Heart left ventricle (tissue), 16 donors: ENCODE measurements at regions not wholly inside any gene's neighbourhood (a gene's known extent, or its start where the extent isn't known, plus 50 kb on each side); places are given as distances from the start of the nearest gene placed in this dataset.

Experiments
- ATAC-seq, 4 donors: fragments of 200-7000 bp; cut with Tn5 transposase; one replicate each; pipeline ENCODE4 v1.9.1; 2020 to 2022; ENCODE audit warnings: moderate library complexity in 4 of 4, mild to moderate bottlenecking in 3 of 4, moderate number of reproducible peaks in 1 of 4
- DNase-seq, 5 donors: peaks; one replicate each; pipeline ENCODE4 v3.0.0-alpha.2; 2020
- H3K27ac ChIP-seq, 12 donors: fragments of 200-600 bp; sonication (generic) in 4 of 12; one replicate each; pipeline versions ENCODE4 v1.5.0 to v1.8.0; 2016 to 2022; ENCODE audit warnings: mild to moderate bottlenecking in 2 of 12
- H3K27me3 ChIP-seq, 9 donors: fragments of 200-600 bp; sonication (generic) in 2 of 9; one replicate each; pipeline versions ENCODE4 v1.5.1 to v1.8.0; 2016 to 2022; ENCODE audit warnings: mild to moderate bottlenecking in 3 of 9
- H3K36me3 ChIP-seq, 9 donors: fragments of 200-600 bp; sonication (generic) in 2 of 9; one replicate each; pipeline versions ENCODE4 v1.5.0 to v1.8.0; 2018 to 2022; ENCODE audit warnings: mild to moderate bottlenecking in 2 of 9
- H3K4me1 ChIP-seq, 12 donors: fragments of 200-600 bp; sonication (generic) in 4 of 12; one replicate each; pipeline versions ENCODE4 v1.5.0 to v1.8.0; 2016 to 2022; ENCODE audit warnings: mild to moderate bottlenecking in 3 of 12
- H3K4me3 ChIP-seq, 12 donors: fragments of 200-600 bp; sonication (generic) in 4 of 12; one replicate each; pipeline versions ENCODE4 v1.5.0 to v1.8.0; 2017 to 2022; ENCODE audit warnings: mild to moderate bottlenecking in 9 of 12, moderate library complexity in 4 of 12
- H3K9me3 ChIP-seq, 12 donors: fragments of 200-600 bp; sonication (generic) in 4 of 12; one replicate each; pipeline versions ENCODE4 v1.5.0 to v1.8.0; 2016 to 2022; ENCODE audit warnings: mild to moderate bottlenecking in 1 of 12
- CTCF ChIP-seq, 12 donors: fragments of 200-600 bp; sonication (generic) in 4 of 12; IDR thresholded peaks; one replicate each; pipeline versions ENCODE4 v1.5.0 to v1.8.0; 2018 to 2022; ENCODE audit warnings: antibody characterized with exemption in 12 of 12, mild to moderate bottlenecking in 5 of 12
- POLR2A ChIP-seq, 2 donors: fragments of 450-650 bp; IDR thresholded peaks; one replicate each; pipeline ENCODE4 v1.6.1; 2017; ENCODE audit warnings: antibody characterized with exemption in 2 of 2, mild to moderate bottlenecking in 2 of 2, moderate library complexity in 2 of 2
- WGBS, 4 donors: extraction: QIAGEN DNeasy Blood & Tissue Kit in 2 of 4; methylation state at CpG; one replicate each; pipeline versions ENCODE4 v1.1.5 to v1.1.7; 2013 to 2018; 5-methylcytosine and 5-hydroxymethylcytosine counted together
- intact Hi-C, 10 donors: fragments of 100-400 bp; cut with DNase I; formaldehyde crosslinking; loops; one replicate each; pipeline versions ENCODE4 v1.11.1 to v1.14.2; 2022
- donor health status: ischemic (EF 13 %, LVEDD 7.1; RV severe dilation, severe dysfunction).
- donor health status: healthy with polysubstance abuse.
- donor health status: DM: no; HTN: yes; CAD: no.
- donor health status: DM: no; HTN: no; CAD: no.
- donor health status: ischemic (EF 25% LVEDD 6.9; RV normal size, moderate dysfunction).
- donor health status: ischemic (EF 25% LVEDD 5.7; RV mildly dilated, moderate dysfunction).
- donor health status: healthy.
- donor health status: DM: yes; HTN: yes; CAD: no.
- donor health status: ischemic (EF 35%, LVEDD 5.7; RV mildly dilated, moderate dysfunction).
- donor health status: nonischemic (EF 11% LVEDD 7.7; RV severe dilation, severe dysfunction).
- donor health status: DM: yes; HTN: yes; CAD: no.
- donor health status: PGD.
- donor health status: ischemic (EF 29% LVEDD 5.4; RV normal size, mild dysfunction).
- donor health status: nonischemic (EF 23%, LVEDD 6.1; RV moderate dilation, normal function).

GRCh38 chr7:131858611-131859010 lies 302.2 kb upstream of the PODXL start:
- intact Hi-C loops = no loop called here
- no peak for DNase-seq
- Histone ChIP-seq H3K4me1 (peaks cover 0 to 4% (median 0%) of the 10 kb centered on the region in 12 donors), H3K9me3 (peaks cover 0 to 17% (median 2%) of the 10 kb centered on the region in 12 donors), H3K27me3 (no peaks in the 10 kb centered on the region), H3K36me3 (no peaks in the 10 kb centered on the region), H3K4me3 (no peak overlapping the region), H3K27ac (no peak overlapping the region)
- no peak for TF ChIP-seq POLR2A (IDR thresholded peaks at IDR 0.05)
- no peak for TF ChIP-seq CTCF (IDR thresholded peaks at IDR 0.05)
- ATAC-seq = no peak
- WGBS, 4 donors = 40 to 56% (median 51%) methylated on average over 2 of the region's 2 CpGs

GRCh38 chr7:131849472-131849871 lies 293.0 kb upstream of the PODXL start:
- Histone ChIP-seq H3K36me3 (no peaks in the 10 kb centered on the region), H3K27ac (no peak overlapping the region), H3K4me1 (no peaks in the 10 kb centered on the region), H3K4me3 (no peak overlapping the region), H3K9me3 (peaks cover 0 to 17% (median 1%) of the 10 kb centered on the region in 12 donors), H3K27me3 (peaks cover 0 to 37% (median 4%) of the 10 kb centered on the region in 9 donors)
- TF ChIP-seq POLR2A (IDR thresholded peaks at IDR 0.05) (no peak), CTCF (IDR thresholded peaks at IDR 0.05) (no peak)
- 84 to 90% (median 89%) methylated on average over 4 to 7 of the region's 7 CpGs for WGBS, 4 donors
- no peak for ATAC-seq
- DNase-seq = no peak
- intact Hi-C loops = loop anchor here in 1 of 10 donors (10.0 kb wide), 1 partner anchor 165 kb away; no protein-coding TSS in a partner anchor

- no peak for TF ChIP-seq CTCF (IDR thresholded peaks at IDR 0.05)
- TF ChIP-seq POLR2A (IDR thresholded peaks at IDR 0.05) = no peak
- peaks cover 0 to 6% (median 0%) of the 10 kb centered on the region in 12 donors for H3K9me3 ChIP-seq
- DNase-seq (no peak), ATAC-seq (no peak)
- no peaks in the 10 kb centered on the region for H3K36me3 ChIP-seq
- H3K4me3 ChIP-seq = no peak overlapping the region
- H3K4me1 ChIP-seq = peaks cover 0 to 7% (median 0%) of the 10 kb centered on the region in 12 donors
- H3K27ac ChIP-seq = no peak overlapping the region
- intact Hi-C loops = loop anchor here in 1 of 10 donors (10.0 kb wide), 1 partner anchor 163 kb away; no protein-coding TSS in a partner anchor
- peaks cover 0 to 37% (median 4%) of the 10 kb centered on the region in 9 donors for H3K27me3 ChIP-seq
- 82 to 88% (median 86%) methylated on average over 7 of the region's 7 CpGs for WGBS, 4 donors
These were observed 291.6 kb upstream of the PODXL start for GRCh38 chr7:131848033-131848432.

GRCh38 chr7:131845573-131846314 lies 289.3 kb upstream of the PODXL start:
- H3K27ac ChIP-seq = no peak overlapping the region
- peaks cover 0 to 37% (median 4%) of the 10 kb centered on the region in 9 donors for H3K27me3 ChIP-seq
- peaks cover 0 to 7% (median 0%) of the 10 kb centered on the region in 12 donors for H3K4me1 ChIP-seq
- 90 to 92% (median 90%) methylated on average over 8 of the region's 8 CpGs for WGBS, 4 donors
- H3K9me3 ChIP-seq = no peaks in the 10 kb centered on the region
- H3K4me3 ChIP-seq = no peak overlapping the region
- intact Hi-C loops = loop anchor here in 1 of 10 donors (10.0 kb wide), 1 partner anchor 161 kb away; no protein-coding TSS in a partner anchor
- no peak for TF ChIP-seq CTCF (IDR thresholded peaks at IDR 0.05)
- no peak for TF ChIP-seq POLR2A (IDR thresholded peaks at IDR 0.05)
- ATAC-seq (no peak), DNase-seq (no peak)
- no peaks in the 10 kb centered on the region for H3K36me3 ChIP-seq
